Large intestine (tissue), 3 donors: ENCODE measurements at regions not wholly inside any gene's neighbourhood (a gene's known extent, or its start where the extent isn't known, plus 50 kb on each side); places are given as distances from the start of the nearest gene placed in this dataset.

ENCODE experiments used
- DNase-seq, 2 donors: peaks; one replicate each; pipeline versions ENCODE4 v3.0.0 to v3.0.0-alpha.2; 2013
- H3K27ac ChIP-seq: one replicate; pipeline ENCODE4 v1.5.1; 2013; ENCODE audit warnings: low read length
- H3K27me3 ChIP-seq: 2 replicates; pipeline ENCODE4 v1.6.1; 2013; ENCODE audit warnings: low read length; ENCODE audit not compliant: control insufficient read depth, insufficient read depth
- H3K36me3 ChIP-seq: 2 replicates; pipeline ENCODE4 v1.6.1; 2013; ENCODE audit warnings: low read length; ENCODE audit not compliant: control insufficient read depth, insufficient read depth
- H3K4me1 ChIP-seq: one replicate; pipeline ENCODE4 v1.6.1; 2013; ENCODE audit warnings: low read length; ENCODE audit not compliant: control insufficient read depth, insufficient read depth
- H3K4me3 ChIP-seq: one replicate; pipeline ENCODE4 v1.5.1; 2013; ENCODE audit warnings: low read length
- H3K9me3 ChIP-seq: one replicate; pipeline ENCODE4 v1.6.1; 2013; ENCODE audit warnings: mild to moderate bottlenecking, low read depth, low read length, moderate library complexity; ENCODE audit not compliant: control insufficient read depth
- WGBS: methylation state at CpG from one replicate; pipeline ENCODE4 v1.1.5; 2013; ENCODE audit warnings: low lambda C conversion rate; ENCODE audit not compliant: insufficient coverage; 5-methylcytosine and 5-hydroxymethylcytosine counted together

- no peaks in the 10 kb centered on the region for H3K4me1 ChIP-seq
- DNase-seq: no peak
- 100% methylated on average over 1 of the region's 2 CpGs for WGBS
- H3K27ac ChIP-seq: no peak overlapping the region
- H3K4me3 ChIP-seq: no peak overlapping the region
- no peaks in the 10 kb centered on the region for H3K27me3 ChIP-seq
- no peaks in the 10 kb centered on the region for H3K9me3 ChIP-seq
- no peaks in the 10 kb centered on the region for H3K36me3 ChIP-seq
Observed at GRCh38 chr15:88341653-88342052, 85.1 kb upstream of the NTRK3 start.

GRCh38 chr15:88341006-88341405 lies 84.5 kb upstream of the NTRK3 start:
- 82% methylated on average over 4 of the region's 5 CpGs for WGBS
- H3K27ac ChIP-seq: no peak overlapping the region
- no peaks in the 10 kb centered on the region for H3K27me3 ChIP-seq
- no peaks in the 10 kb centered on the region for H3K4me1 ChIP-seq
- no peaks in the 10 kb centered on the region for H3K9me3 ChIP-seq
- DNase-seq: no peak
- H3K36me3 ChIP-seq: no peaks in the 10 kb centered on the region
- no peak overlapping the region for H3K4me3 ChIP-seq

GRCh38 chr15:88337993-88338392 lies 81.5 kb upstream of the NTRK3 start:
- no peak overlapping the region for H3K27ac ChIP-seq

GRCh38 chr15:88335074-88335473 lies 78.5 kb upstream of the NTRK3 start:
- H3K27ac ChIP-seq: no peak overlapping the region
- WGBS: no CpG with 5 or more reads among the region's 1 CpG

More at GRCh38 chr15:88337993-88338392, 81.5 kb upstream of the NTRK3 start:
- Histone ChIP-seq H3K36me3 (no peaks in the 10 kb centered on the region), H3K4me1 (no peaks in the 10 kb centered on the region), H3K4me3 (no peak overlapping the region), H3K27me3 (no peaks in the 10 kb centered on the region), H3K9me3 (no peaks in the 10 kb centered on the region)
- no peak for DNase-seq
- WGBS: no CpG with 5 or more reads among the region's 1 CpG

GRCh38 chr15:88334436-88334835 lies 77.9 kb upstream of the NTRK3 start:
- WGBS: no CpG with 5 or more reads among the region's 4 CpGs
- Histone ChIP-seq H3K4me1 (no peaks in the 10 kb centered on the region), H3K9me3 (no peaks in the 10 kb centered on the region), H3K27ac (no peak overlapping the region), H3K4me3 (no peak overlapping the region), H3K27me3 (no peaks in the 10 kb centered on the region), H3K36me3 (no peaks in the 10 kb centered on the region)
- DNase-seq: no peak

More at GRCh38 chr15:88335074-88335473, 78.5 kb upstream of the NTRK3 start:
- no peak for DNase-seq
- Histone ChIP-seq H3K9me3 (no peaks in the 10 kb centered on the region), H3K4me3 (no peak overlapping the region), H3K4me1 (no peaks in the 10 kb centered on the region), H3K36me3 (no peaks in the 10 kb centered on the region), H3K27me3 (no peaks in the 10 kb centered on the region)

- no peak overlapping the region for H3K27ac ChIP-seq
- H3K36me3 ChIP-seq: no peaks in the 10 kb centered on the region
- H3K9me3 ChIP-seq: no peaks in the 10 kb centered on the region
- DNase-seq: peak; percentile 43 to 45
- no peak overlapping the region for H3K4me3 ChIP-seq
- no peaks in the 10 kb centered on the region for H3K4me1 ChIP-seq
- H3K27me3 ChIP-seq: no peaks in the 10 kb centered on the region
- WGBS: no CpG with 5 or more reads among the region's 8 CpGs
Observed at GRCh38 chr15:88331291-88331690, 74.8 kb upstream of the NTRK3 start.

- no peak overlapping the region for H3K27ac ChIP-seq
- no peaks in the 10 kb centered on the region for H3K4me1 ChIP-seq
- DNase-seq: no peak
- no peaks in the 10 kb centered on the region for H3K9me3 ChIP-seq
- H3K4me3 ChIP-seq: no peak overlapping the region
- no peaks in the 10 kb centered on the region for H3K27me3 ChIP-seq
- H3K36me3 ChIP-seq: no peaks in the 10 kb centered on the region
- 100% methylated on average over 1 of the region's 3 CpGs for WGBS
Observed at GRCh38 chr15:88326924-88327323, 70.4 kb upstream of the NTRK3 start.

GRCh38 chr15:88324741-88325065 lies 68.2 kb upstream of the NTRK3 start:
- Histone ChIP-seq H3K4me1 (no peaks in the 10 kb centered on the region), H3K36me3 (no peaks in the 10 kb centered on the region), H3K27me3 (no peaks in the 10 kb centered on the region), H3K27ac (no peak overlapping the region), H3K4me3 (no peak overlapping the region), H3K9me3 (no peaks in the 10 kb centered on the region)
- no peak for DNase-seq
- no CpG with 5 or more reads among the region's 1 CpG for WGBS

GRCh38 chr15:88323976-88324740 lies 67.6 kb upstream of the NTRK3 start:
- WGBS: no CpG with 5 or more reads among the region's 18 CpGs
- Histone ChIP-seq H3K4me3 (no peak overlapping the region), H3K27me3 (no peaks in the 10 kb centered on the region), H3K4me1 (no peaks in the 10 kb centered on the region), H3K36me3 (no peaks in the 10 kb centered on the region), H3K9me3 (no peaks in the 10 kb centered on the region), H3K27ac (no peak overlapping the region)
- DNase-seq: no peak

- Histone ChIP-seq H3K36me3 (no peaks in the 10 kb centered on the region), H3K4me1 (no peaks in the 10 kb centered on the region), H3K27ac (no peak overlapping the region), H3K27me3 (no peaks in the 10 kb centered on the region), H3K9me3 (no peaks in the 10 kb centered on the region), H3K4me3 (no peak overlapping the region)
- no peak for DNase-seq
- WGBS: no CpG with 5 or more reads among the region's 8 CpGs
Observed at GRCh38 chr15:88323468-88323867, 66.9 kb upstream of the NTRK3 start.

GRCh38 chr15:88322461-88322860 lies 65.9 kb upstream of the NTRK3 start:
- Histone ChIP-seq H3K36me3 (no peaks in the 10 kb centered on the region), H3K27ac (no peak overlapping the region), H3K4me1 (no peaks in the 10 kb centered on the region), H3K4me3 (no peak overlapping the region), H3K9me3 (no peaks in the 10 kb centered on the region), H3K27me3 (no peaks in the 10 kb centered on the region)
- no CpG with 5 or more reads among the region's 3 CpGs for WGBS
- DNase-seq: no peak
